GM18907 (cell line): ENCODE measurements at regions not wholly inside any gene's neighbourhood (a gene's known extent, or its start where the extent isn't known, plus 50 kb on each side); places are given as distances from the start of the nearest gene placed in this dataset.
"Not testable (repeated sequence)": the region's sequence is repeated elsewhere in the genome, so short reads cannot be mapped to it uniquely, and the experiment has no call there.

ENCODE experiments used
- ATAC-seq: cut with Tn5 transposase; IDR thresholded peaks from one replicate; pipeline ENCODE4 v1.9.1; 2021; ENCODE audit warnings: mild to moderate bottlenecking, moderate library complexity; ENCODE audit not compliant: unreplicated experiment

DNA sequence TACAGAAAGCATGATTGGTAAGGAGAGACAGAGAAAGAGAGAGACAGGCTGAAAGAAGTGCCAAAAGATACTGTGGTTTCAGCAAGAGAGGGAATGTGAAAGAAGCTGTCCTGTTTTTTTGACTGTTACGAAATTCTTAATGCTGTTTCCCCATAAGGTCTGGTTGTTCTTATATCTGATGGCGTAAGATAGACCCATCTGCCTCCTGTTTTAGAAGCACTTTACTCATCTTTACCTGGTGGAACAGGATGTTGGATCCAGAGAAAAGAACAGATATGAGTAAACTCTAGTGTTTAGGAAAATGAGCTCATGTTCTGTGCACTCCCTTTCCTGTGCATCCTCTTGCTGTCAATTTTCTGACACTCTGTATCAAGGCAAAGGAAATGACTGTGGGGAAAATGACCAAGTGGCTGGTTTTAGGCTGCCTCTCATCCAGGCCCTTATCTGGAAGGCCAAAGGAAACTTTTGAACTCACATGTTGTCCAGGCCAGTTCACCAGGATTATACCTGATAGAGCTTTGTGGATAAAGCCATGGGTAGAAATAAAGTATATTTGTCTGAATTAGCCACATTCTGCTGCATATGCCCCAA, 311.7 kb upstream of the HTR2C start:
- no peak for ATAC-seq

DNA sequence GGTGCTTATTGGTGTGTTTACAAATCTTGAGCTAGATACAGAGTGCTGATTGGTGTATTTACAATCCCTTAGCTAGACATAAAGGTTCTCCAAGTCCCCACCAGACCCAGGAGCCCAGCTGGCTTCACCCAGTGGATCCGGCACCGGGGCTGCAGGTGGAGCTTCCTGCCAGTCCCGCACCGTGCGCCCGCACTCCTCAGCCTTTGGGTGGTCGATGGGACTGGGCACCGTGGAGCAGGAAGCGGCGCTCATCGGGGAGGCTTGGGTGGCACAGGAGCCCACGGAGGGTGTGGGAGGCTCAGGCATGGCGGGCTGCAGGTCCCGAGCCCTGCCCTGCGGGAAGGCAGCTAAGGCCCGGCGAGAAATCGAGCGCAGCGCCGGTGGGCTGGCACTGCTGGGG, 313.5 kb upstream of the HTR2C start:
- not testable (repeated sequence) for ATAC-seq

DNA sequence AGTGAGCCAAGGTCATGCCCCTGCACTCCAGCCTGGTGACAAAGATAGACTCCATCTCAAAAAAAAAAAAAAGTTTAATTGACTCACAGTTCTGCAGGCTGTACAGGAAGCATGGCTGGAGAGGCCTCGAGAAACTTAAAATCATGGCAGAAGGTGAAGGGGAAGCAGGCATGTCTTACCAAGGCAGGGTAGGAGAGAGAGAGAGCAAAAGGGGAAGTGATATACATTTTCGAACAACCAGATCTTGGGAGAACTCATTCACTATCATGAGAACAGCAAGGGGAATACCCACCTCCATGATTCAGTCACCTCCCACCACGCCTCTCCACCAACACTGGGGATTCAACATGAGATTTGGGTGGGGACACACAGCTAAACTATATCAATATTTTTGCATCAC, 315.2 kb upstream of the HTR2C start:
- ATAC-seq: no peak

DNA sequence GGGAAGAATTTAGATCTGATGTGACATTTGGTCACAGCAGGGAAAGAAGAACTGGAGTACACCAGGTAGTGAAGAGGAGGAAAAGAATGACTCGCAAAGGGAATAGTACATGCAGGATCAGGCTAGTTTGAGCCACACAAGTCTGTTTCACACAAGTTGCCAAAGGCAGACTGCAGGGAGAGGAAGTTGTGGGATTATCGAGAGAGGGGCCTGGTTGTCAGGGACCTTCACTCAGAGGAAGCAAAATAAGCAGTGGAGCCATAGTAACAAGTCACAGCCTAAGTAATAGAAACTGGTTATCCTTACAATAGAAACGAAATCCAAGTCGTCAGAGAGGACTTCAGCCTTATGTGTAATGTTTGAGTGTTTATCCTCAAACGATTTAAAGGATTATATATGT, 316.7 kb upstream of the HTR2C start:
- ATAC-seq: no peak

DNA sequence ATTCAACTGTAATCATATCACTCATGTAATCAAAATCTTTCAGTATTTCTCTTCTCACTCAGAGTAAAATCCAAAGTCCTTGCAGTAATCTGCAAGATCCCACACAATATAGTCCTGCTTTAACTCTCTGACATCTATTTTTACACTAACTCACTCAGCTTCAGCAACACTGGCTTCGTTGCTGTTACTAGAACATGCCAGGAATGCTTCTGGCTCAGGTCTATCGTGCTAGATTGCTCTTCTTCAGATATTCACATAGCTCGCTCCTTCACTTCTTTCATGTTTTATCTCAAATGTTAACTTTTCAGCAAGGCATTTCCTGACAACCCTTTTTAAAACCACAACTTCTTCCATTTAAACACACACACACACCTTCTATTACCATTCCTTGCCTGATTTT, 331.7 kb upstream of the HTR2C start:
- no peak for ATAC-seq

DNA sequence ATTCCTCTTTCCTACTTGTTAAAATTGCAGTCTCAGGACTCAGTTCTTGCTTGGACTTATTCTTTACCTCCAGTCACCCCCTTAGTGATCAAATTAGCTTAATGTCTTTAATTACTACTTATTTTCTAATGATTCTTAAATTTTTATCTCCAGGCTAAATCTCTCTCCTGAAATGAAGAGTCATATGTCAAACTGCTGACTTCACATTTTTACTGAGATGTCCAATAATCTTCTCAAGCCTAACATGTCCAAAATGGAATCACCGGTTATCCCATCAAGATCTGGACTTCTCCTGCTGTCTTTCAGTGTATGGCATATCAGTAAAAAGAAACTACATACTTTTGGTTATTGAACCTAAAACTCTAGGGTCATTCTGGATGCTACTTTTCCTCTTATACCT, 332.3 kb upstream of the HTR2C start:
- no peak for ATAC-seq

DNA sequence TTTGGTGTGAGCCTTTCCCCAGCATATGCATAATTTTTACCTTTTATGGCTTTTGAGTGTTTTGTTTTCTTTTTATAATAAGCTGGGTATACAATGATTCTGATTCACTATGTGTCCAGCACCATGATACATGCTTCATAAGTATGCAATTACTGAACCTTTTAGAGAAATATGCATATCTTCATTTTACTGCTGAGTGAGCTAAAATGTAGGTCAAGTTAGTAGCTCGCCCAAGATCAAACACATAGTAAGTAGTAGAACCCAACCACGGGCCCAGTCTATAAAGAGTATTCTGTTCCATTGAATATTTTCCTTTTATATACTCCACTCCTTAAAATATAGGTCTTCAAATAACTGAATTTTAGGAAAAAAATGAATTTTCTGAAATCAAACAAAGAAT, 362.4 kb upstream of the HTR2C start:
- ATAC-seq: no peak

DNA sequence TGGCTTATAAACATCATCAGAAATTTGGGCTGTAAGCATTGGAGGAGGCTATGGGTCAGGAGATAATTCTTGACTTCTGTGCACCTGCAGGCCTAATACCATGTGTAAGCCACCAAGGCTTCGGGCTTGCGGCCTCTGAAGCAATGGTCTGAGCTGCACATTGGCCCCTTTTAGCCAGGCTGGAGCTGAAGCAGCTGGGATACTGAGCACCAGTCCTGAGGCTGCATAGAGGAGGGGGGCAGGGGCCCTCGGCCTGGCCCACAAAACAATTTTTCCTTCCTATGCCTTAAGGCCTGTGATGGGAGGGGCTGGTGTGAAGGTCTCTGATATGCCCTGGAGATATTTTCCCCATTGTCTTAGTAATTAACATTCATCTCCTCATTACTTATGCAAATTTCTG, 373.0 kb upstream of the HTR2C start:
- no peak for ATAC-seq

DNA sequence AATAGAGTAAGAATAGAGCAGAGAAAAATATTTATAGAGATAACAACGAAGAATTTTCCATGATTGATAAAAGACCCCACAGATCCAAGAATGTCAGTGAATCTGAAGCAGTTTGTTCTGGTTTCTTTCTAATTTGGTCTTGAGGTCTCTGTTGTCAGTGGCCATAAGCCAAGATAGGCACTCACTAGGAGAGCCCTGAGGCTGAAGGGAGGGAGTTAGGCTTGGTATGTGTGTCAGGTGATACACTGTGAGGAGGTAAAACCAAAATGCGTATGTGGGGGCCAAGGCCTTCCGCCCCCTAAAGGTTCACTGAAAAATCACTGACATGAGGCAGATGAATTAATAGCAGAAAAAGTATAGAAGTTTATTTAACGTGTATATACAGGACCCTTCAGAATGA, 382.3 kb upstream of the HTR2C start:
- no peak for ATAC-seq

DNA sequence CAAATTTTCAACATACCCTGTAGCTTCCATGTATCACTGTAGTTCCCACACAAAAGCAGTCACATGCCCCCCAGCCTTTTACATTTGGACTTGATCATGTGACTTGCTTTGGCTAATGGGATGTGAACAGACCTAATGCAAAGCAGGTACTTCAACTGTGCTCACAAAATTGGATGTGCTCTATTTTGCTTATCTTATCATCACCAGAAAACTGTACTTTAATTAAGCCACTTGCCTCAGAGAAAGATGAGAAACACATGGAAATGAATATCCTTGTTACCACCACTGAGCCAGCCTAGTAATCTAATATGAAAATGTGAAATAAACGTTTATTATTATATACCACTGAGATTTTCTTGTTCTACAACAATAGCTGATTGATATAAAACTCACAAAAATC, 402.7 kb upstream of the HTR2C start:
- ATAC-seq: no peak

DNA sequence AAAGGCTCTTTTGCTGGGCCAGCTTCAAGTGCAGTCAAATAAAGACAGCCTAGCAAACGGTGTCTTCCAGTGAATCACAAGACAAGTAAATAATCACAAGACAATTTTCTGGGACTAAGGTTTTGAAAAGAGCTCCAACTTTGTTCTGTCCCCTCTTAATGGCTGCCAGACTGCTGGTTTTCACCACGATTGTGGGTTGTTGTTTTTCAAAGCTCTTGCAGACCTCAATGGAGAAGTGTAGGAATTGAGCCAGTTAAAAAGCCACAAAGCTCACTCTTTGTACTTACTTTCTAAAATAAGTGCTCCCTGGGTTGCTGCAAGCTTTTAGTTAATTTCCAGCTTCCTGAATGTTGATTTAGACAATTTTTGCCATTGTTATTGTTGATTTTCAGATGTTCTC, 405.8 kb upstream of the HTR2C start:
- ATAC-seq: no peak

DNA sequence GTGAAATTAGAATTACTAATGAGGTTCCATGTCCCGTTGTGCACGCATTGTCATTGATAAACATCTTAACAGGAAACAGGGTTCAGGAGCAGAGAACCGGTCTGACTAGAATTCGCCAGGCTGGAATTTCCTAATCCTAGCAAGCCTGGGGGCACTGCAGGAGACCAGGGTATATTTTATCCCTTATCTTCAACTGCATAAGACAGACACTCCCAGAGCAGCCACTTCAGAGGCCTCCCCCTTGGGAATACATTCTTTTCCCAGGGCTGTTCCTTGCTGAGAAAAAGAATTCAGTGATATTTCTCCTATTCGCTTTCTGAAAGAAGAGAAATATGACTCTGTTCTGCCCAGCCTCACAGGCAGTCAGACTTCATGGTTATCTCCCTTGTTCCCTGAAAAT, 416.6 kb upstream of the HTR2C start:
- not testable (repeated sequence) for ATAC-seq

DNA sequence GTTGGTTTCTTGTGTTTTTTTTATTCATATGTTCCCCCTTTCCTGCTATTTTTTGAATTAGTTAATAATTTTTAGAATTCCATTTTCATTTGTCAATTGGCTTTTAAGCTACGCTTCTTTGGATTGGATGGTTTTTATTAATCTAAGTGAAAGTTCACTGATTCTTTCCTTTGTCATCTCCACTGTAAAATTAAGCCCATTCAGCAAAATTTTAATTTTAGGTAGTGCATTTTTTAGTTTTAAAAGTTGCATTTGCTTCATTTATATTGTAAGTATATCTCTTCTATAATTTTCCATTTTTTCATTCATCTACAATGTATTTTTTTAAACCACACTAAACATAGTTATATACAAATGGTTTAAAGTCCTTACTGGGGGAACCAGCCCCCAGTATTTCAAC, 417.3 kb upstream of the HTR2C start:
- ATAC-seq: no peak

DNA sequence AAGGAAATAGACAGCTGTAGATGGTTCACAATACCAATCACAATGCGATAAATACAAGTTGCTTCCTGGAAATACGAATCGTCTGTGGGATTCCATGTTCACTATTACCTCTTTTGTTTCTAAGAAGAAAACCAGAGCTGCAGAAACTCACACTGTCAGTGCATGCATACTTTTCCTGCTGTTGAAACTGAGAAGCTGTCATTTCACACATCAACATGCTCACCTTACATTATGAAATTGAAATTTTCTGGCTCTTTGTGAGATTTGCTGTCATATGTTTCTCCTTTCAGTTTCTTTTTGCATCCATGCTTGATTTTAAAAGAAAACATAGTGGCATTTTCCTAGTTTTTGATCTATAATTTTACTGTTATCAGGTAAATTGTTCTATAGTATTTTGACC, 418.3 kb upstream of the HTR2C start:
- no peak for ATAC-seq

DNA sequence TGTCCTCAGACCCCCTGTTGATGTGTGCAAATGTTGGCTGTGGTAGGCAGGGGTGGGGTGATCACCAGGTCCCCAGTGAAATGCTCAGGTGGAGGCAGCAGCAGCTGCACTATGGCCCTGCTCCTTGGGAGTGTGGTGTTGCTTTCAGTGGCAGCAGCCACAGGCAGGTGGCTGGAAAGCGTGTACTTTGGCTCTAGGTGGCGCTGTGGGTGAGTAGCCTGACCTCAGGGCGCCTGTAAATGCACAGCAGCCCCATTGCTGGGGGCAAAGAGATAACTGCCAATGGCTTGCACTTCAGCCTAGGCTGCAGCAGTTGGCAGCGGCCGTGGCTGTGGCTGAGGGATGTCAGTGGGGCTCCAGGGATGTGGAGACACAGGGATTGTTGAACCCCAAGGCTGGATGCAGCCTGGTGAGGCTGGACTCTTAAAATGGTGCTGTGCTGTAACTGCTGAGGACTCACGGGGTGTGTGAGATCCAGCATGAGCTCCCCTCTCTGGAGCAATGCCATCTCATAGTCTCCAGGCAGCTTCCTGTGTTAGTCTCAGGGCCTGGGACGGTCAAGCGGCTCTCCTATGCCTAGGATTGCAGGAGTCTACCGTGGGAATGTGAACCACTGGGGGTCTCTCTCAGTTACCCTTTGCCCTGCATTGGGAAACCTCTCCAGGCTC, 421.7 kb upstream of the HTR2C start:
- no peak for ATAC-seq

DNA sequence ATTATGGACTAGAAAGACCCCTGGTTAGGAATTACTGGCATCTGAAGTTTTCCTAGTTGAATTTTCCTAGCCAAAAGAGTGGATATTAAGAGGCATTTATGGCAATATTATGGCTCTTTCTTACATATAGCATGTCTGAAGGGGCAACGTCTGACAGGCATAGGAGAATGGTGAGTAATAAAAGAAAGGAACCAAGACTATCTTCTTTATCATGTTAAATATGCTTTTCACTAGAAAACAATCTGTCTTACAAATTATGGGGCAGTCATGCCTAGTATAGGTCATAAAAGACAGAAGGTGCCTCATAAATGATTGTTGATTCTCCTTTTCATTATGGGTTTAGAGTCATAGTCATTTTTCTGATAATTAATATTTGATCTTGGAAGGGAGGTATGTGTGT, 431.1 kb upstream of the HTR2C start:
- ATAC-seq: no peak

DNA sequence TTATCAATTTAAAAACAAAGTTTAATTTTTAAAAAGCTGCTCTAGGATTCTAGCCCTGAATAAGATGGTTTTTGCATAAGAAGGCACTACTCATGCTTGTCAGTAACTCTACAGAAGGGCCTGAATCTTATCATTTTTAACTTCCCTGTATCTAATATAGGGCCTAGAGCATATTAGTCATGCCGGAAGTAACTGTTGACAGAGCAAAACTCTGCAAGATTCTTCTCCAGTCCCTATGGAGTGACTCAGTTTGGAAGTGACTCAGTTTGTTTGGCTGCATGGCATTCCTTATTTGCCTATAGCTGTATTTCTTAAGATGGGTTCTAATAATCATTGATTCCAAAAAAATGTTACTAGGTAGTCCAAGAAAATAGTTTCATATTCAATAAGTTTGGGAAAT, 431.8 kb upstream of the HTR2C start:
- ATAC-seq: no peak

DNA sequence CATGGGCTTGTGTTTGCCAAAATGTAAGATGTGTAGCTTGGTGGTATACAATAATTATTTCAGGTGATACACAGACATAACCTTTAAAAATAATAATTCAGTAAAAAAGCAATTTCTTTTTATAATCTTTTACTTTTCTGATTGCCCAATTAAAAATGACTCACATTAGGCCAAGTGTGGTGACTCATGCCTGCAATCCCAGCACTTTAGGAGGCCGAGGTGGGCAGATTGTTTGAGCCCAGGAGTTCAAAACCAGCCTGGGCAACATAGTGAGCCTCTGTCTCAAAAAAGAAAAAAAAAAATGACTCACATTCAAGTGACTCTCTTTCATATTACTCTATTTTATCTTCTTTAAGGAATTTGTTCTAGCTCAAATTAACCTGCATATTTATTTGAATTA, 449.4 kb upstream of the HTR2C start:
- no peak for ATAC-seq

DNA sequence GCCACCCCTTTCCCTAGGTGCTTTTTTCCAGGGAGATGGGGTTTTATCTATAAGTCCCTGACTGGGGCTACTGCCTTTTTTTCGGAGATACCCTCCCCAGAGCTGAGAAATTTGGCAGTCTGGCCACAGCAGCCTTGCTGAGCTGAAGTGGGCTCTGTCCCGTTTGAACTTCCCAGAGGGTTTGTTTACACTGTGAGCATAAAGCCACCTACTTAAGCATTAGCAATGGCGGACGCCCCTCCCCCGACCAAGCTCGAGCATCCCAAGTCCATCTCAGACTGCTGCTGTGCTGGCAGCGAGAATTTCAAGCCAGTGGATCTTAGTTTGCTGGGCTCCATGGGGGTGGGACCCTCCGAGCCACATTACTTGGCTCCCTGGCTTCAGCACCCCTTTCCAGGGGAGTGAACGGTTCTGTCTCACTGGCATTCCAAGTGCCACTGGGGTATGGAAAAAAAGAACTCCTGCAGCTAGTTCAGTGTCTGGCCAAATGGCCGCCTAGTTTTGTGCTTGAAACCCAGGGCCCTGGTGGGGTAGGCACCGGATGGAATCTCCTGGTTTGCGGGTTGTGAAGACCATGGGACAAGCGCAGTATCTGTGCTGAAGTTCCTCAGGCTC, 456.4 kb upstream of the HTR2C start:
- ATAC-seq: no peak

DNA sequence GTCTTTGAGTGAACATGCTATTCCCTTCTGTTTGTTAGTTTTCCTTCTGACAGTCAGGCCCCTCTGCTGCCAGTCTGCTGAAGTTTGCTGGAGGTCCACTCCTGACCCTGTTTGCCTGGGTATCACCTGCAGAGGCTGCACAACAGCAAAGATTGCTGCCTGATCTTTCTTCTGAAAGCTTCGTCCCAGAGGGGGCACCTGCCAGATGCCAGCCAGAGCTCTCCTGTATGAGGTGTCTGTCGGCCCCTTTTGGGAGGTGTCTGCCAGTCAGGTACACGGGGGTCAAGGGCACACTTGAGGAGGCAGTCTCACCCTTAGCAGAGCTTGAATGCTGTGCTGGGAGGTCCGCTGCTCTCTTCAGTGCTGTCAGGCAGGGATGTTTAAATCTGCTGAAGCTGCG, 456.9 kb upstream of the HTR2C start:
- ATAC-seq: no peak

DNA sequence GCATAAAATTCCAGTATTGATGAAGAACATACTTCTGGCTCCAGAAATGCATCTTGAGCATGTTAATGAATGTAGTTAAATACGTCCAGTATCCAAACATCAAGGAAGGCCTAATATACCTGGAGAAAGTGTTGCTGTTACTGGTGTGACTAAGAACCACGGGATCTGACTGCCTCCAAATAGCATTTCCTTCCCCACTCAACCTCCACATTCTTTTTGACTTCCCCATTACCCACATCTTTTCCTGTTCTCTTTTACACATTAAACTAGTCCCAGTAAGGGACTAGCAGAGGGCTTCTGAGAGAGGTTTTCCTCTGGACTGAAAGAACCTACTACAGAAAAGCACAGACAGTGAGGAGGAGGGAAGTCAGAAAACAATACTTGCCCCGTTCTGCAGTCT, 482.8 kb upstream of the HTR2C start:
- no peak for ATAC-seq

DNA sequence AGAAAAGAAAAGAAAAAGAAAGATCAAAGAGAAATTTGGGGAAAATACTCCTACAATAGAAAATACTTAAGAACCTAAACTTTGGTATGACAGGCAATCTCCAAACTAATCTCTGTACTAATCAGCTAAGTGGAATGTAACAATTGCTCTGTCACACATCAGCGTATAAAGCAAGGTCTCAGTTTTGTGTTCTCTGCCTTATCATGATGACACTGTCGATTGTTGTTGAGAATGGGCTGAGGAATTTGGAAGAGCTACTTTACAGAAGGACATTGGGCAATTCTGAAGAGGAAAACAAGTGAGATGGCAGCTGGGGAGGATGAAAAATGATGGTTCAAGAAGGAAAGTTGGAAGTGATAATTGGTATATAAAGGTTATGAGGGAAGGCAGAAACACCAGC, 486.0 kb upstream of the HTR2C start:
- ATAC-seq: no peak

DNA sequence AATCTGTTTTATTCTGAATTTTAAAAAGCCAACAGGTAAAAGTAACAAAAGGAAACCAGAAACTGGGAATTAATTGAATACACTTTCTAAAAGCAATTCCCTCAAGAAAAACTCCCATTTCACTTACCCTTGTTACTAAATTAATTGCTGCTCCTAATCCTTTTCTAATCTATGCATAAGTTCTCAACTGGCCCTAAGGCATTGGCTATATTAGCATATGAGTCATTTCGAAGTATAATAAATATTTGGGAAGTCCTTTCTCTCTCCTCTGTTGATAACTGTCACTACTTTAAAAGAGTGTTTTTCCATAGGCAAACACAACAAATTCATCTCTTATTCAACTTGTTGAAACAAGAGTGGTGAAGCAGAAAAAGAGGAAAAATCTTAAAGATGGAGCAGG, 486.5 kb upstream of the HTR2C start:
- no peak for ATAC-seq
